Neural cell (in vitro differentiated cells): ENCODE measurements at regions not wholly inside any gene's neighbourhood (a gene's known extent, or its start where the extent isn't known, plus 50 kb on each side); places are given as distances from the start of the nearest gene placed in this dataset.

Experiments used
- H2AFZ ChIP-seq: fragments of 200-600, 300-800 bp; sonication (generic), shearing (Covaris generic); 2 replicates; pipeline ENCODE4 v1.6.0; 2014; ENCODE audit warnings: low read depth, mild to moderate bottlenecking, antibody characterized with exemption, low read length, moderate library complexity
- H3F3A ChIP-seq: fragments of 200-600 bp; shearing (Covaris generic); 2 replicates; pipeline ENCODE4 v1.6.1; 2016; ENCODE audit warnings: mild to moderate bottlenecking, moderate library complexity, mixed read lengths, antibody characterized with exemption, low read length; ENCODE audit not compliant: insufficient read depth, poor library complexity, severe bottlenecking
- H3K27ac ChIP-seq: fragments of 200-600, 300-800 bp; sonication (generic), shearing (Covaris generic); 2 replicates; pipeline ENCODE4 v1.5.1; 2014; ENCODE audit warnings: mild to moderate bottlenecking, low read length, moderate library complexity
- H3K27me3 ChIP-seq: fragments of 300-800, 200-600 bp; sonication (generic), shearing (Covaris generic); 2 replicates; pipeline ENCODE4 v1.6.0; 2014; ENCODE audit warnings: mild to moderate bottlenecking, low read depth, low read length, moderate library complexity; ENCODE audit not compliant: insufficient read depth
- H3K36me3 ChIP-seq: fragments of 300-800, 200-600 bp; sonication (generic), shearing (Covaris generic); 2 replicates; pipeline ENCODE4 v1.5.1; 2014; ENCODE audit warnings: mild to moderate bottlenecking, antibody characterized with exemption, low read length, moderate library complexity; ENCODE audit not compliant: insufficient read depth
- H3K4me2 ChIP-seq: fragments of 300-800, 200-600 bp; sonication (generic), shearing (Covaris generic); 2 replicates; pipeline ENCODE4 v1.6.0; 2014; ENCODE audit warnings: mild to moderate bottlenecking, low read length
- H3K4me3 ChIP-seq: fragments of 300-800, 200-600 bp; sonication (generic), shearing (Covaris generic); 2 replicates; pipeline ENCODE4 v1.5.1; 2014; ENCODE audit warnings: mild to moderate bottlenecking, low read length, moderate library complexity
- H3K79me2 ChIP-seq: fragments of 200-600 bp; shearing (Covaris generic); replicated peaks from 2 replicates; pipeline ENCODE4 v1.6.0; 2014; ENCODE audit warnings: mild to moderate bottlenecking, low read length, moderate library complexity; ENCODE audit not compliant: insufficient read depth
- H3K9ac ChIP-seq: fragments of 300-800, 200-600 bp; sonication (generic), shearing (Covaris generic); 2 replicates; pipeline ENCODE4 v1.6.1; 2016; ENCODE audit warnings: mild to moderate bottlenecking, low read length, mixed read lengths
- H3K9me2 ChIP-seq: fragments of 200-600 bp; shearing (Covaris generic); 2 replicates; pipeline ENCODE4 v1.6.1; 2016; ENCODE audit warnings: mild to moderate bottlenecking, low read length, mixed read lengths; ENCODE audit not compliant: insufficient read depth
- H3K9me3 ChIP-seq: fragments of 200-600, 300-800 bp; sonication (generic), shearing (Covaris generic); 2 replicates; pipeline ENCODE4 v1.6.1; 2016; ENCODE audit warnings: mild to moderate bottlenecking, mixed run types, low read length, moderate library complexity, mixed read lengths
- H4K20me1 ChIP-seq: fragments of 200-600 bp; shearing (Covaris generic); 2 replicates; pipeline ENCODE4 v1.6.1; 2016; ENCODE audit warnings: mild to moderate bottlenecking, mixed run types; ENCODE audit not compliant: insufficient read depth
- CTCF ChIP-seq: fragments of 450-650 bp; IDR thresholded peaks from 2 replicates; pipeline ENCODE4 v1.5.1; 2014; ENCODE audit warnings: antibody characterized with exemption, mild to moderate bottlenecking, moderate library complexity; ENCODE audit not compliant: poor library complexity, severe bottlenecking
- EP300 ChIP-seq: fragments of 450-650 bp; conservative IDR thresholded peaks from 2 replicates; pipeline ENCODE4 v1.6.1; 2014; ENCODE audit warnings: antibody characterized with exemption, mild to moderate bottlenecking, moderate library complexity; ENCODE audit not compliant: poor library complexity, severe bottlenecking
- EZH2 ChIP-seq: fragments of 200-600, 300-800 bp; shearing (Covaris generic), sonication (generic); IDR thresholded peaks from 2 replicates; pipeline ENCODE4 v1.6.1; 2014; ENCODE audit warnings: antibody characterized with exemption, low read length, borderline replicate concordance, mild to moderate bottlenecking; ENCODE audit not compliant: insufficient read depth, poor library complexity, severe bottlenecking
- MXI1 ChIP-seq: fragments of 450-650 bp; conservative IDR thresholded peaks from 2 replicates; pipeline ENCODE4 v1.6.1; 2014; ENCODE audit warnings: antibody characterized with exemption, mild to moderate bottlenecking; ENCODE audit not compliant: poor library complexity, severe bottlenecking
- POLR2AphosphoS5 ChIP-seq: IDR thresholded peaks from 2 replicates; pipeline ENCODE4 v1.6.1; 2012
- RAD21 ChIP-seq: fragments of 450-650 bp; conservative IDR thresholded peaks from 2 replicates; pipeline ENCODE4 v1.6.1; 2014; ENCODE audit warnings: antibody characterized with exemption, mild to moderate bottlenecking, moderate library complexity
- REST ChIP-seq: IDR thresholded peaks from 2 replicates; pipeline ENCODE4 v1.6.1; 2012; ENCODE audit warnings: borderline replicate concordance
- SMC3 ChIP-seq: fragments of 450-650 bp; conservative IDR thresholded peaks from 2 replicates; pipeline ENCODE4 v1.6.1; 2014; ENCODE audit warnings: antibody characterized with exemption, mild to moderate bottlenecking, moderate library complexity; ENCODE audit not compliant: poor library complexity
- TAF1 ChIP-seq: IDR thresholded peaks from 2 replicates; pipeline ENCODE4 v1.6.1; 2012; ENCODE audit warnings: low read depth

- H4K20me1 ChIP-seq: no peaks in the 10 kb centered on the region
- H3K27ac ChIP-seq: no peak overlapping the region
- H3F3A ChIP-seq: no peaks in the 10 kb centered on the region
- H3K9me2 ChIP-seq: no peaks in the 10 kb centered on the region
- H2AFZ ChIP-seq: no peak overlapping the region
- no peak for TF ChIP-seq SMC3
- no peak for TF ChIP-seq RAD21
- no peak for TF ChIP-seq TAF1
- no peak for TF ChIP-seq CTCF
- no peak for TF ChIP-seq POLR2AphosphoS5
- no peak for TF ChIP-seq EZH2
- TF ChIP-seq REST: no peak
- no peak for TF ChIP-seq MXI1
- no peak overlapping the region for H3K4me2 ChIP-seq
- H3K9me3 ChIP-seq: no peaks in the 10 kb centered on the region
- H3K79me2 ChIP-seq: no peaks in the 10 kb centered on the region
- no peaks in the 10 kb centered on the region for H3K27me3 ChIP-seq
- H3K36me3 ChIP-seq: no peaks in the 10 kb centered on the region
- no peak overlapping the region for H3K4me3 ChIP-seq
- H3K9ac ChIP-seq: no peak overlapping the region
These were observed 246.2 kb downstream of the SEC23A start for GRCh38 chr14:38856798-38857197.

DNA sequence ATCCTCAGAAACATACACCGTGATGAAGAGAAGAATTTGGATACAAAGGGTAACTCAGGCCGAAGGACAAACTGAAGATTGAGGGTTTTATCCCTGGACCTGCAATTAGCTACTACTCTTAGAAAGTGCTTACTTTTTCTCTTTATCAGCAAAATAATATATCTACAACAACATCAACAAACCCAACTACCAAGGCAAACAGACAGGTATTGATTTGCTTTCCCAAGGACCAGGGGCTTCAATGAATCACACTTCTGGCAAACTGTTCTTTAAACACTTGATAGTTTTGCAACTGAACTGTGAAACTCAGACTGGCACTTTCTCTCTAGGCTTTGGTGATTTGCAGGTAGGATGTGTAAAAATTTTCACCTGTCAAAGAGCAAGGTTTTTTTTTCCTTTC lies 247.5 kb downstream of the SEC23A start:
- Histone ChIP-seq H3K4me2 (no peak overlapping the region), H3K9me3 (no peaks in the 10 kb centered on the region), H3K27me3 (no peaks in the 10 kb centered on the region), H3K9me2 (no peaks in the 10 kb centered on the region), H3K27ac (no peak overlapping the region), H3K36me3 (no peaks in the 10 kb centered on the region), H3K4me3 (no peak overlapping the region), H3K79me2 (no peaks in the 10 kb centered on the region), H4K20me1 (no peaks in the 10 kb centered on the region), H3K9ac (no peak overlapping the region), H3F3A (no peaks in the 10 kb centered on the region), H2AFZ (no peak overlapping the region)
- no peak for TF ChIP-seq MXI1
- no peak for TF ChIP-seq POLR2AphosphoS5

DNA sequence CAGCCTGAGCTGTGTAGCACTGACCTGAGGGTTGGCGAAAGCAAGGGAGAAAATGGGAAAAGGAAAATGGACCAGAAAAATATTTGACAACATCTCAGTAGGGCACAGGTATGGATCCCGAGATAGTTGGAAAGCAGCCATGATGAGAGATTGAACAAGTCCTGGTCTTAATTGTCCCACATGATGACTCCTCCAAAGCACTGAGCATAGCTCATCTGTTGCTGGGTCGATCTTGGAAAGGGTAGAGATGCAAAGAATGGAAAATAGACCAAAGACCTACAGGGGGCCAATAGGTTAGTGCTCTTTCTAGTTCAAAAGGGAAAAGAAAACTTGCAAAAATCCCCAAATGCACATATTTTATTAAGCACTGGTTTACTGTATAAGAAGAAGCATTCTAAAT lies 251.9 kb downstream of the SEC23A start:
- Histone ChIP-seq H3K27me3 (no peaks in the 10 kb centered on the region), H3K9me3 (no peaks in the 10 kb centered on the region), H3K4me2 (no peak overlapping the region), H3F3A (no peaks in the 10 kb centered on the region), H3K9me2 (no peaks in the 10 kb centered on the region), H3K27ac (no peak overlapping the region), H3K36me3 (no peaks in the 10 kb centered on the region), H3K79me2 (no peaks in the 10 kb centered on the region), H3K4me3 (no peak overlapping the region), H2AFZ (no peak overlapping the region), H3K9ac (no peak overlapping the region), H4K20me1 (no peaks in the 10 kb centered on the region)
- no peak for TF ChIP-seq POLR2AphosphoS5
- no peak for TF ChIP-seq SMC3
- TF ChIP-seq EZH2: no peak
- TF ChIP-seq REST: no peak
- no peak for TF ChIP-seq RAD21
- no peak for TF ChIP-seq MXI1
- no peak for TF ChIP-seq TAF1
- no peak for TF ChIP-seq CTCF
- no peak for TF ChIP-seq EP300
